ENCODE measurements at regions not wholly inside any gene's neighbourhood (a gene's known extent, or its start where the extent isn't known, plus 50 kb on each side); places are given as distances from the start of the nearest gene placed in this dataset.

- no peaks in the 10 kb centered on the region for H3K36me3 ChIP-seq
- DNase-seq (ENCODE audit: low spot score in 2 of 2) = no peak
- no peak overlapping the region for H3K4me3 ChIP-seq
- H3K27ac ChIP-seq = no peak overlapping the region
- TF ChIP-seq POLR2AphosphoS5 (IDR thresholded peaks at IDR 0.05) (no peak), POLR2A (IDR thresholded peaks at IDR 0.05) (no peak), CTCF (IDR thresholded peaks at IDR 0.05) (no peak)
- H3K27me3 ChIP-seq = no peaks in the 10 kb centered on the region
- intact Hi-C loops (cut with DNase I; ENCODE audit: low total_unique reads) = no loop called here
- no peaks in the 10 kb centered on the region for H3K4me1 ChIP-seq
- no peaks in the 10 kb centered on the region for H3K9me3 ChIP-seq
These were observed 579.9 kb upstream of the ZNF717 start for GRCh38 chr3:76365275-76365674.

- Histone ChIP-seq H3K27me3 (no peaks in the 10 kb centered on the region), H3K9me3 (no peaks in the 10 kb centered on the region), H3K4me3 (no peak overlapping the region), H3K27ac (no peak overlapping the region), H3K36me3 (no peaks in the 10 kb centered on the region), H3K4me1 (no peaks in the 10 kb centered on the region)
- TF ChIP-seq POLR2AphosphoS5 (IDR thresholded peaks at IDR 0.05) (no peak), POLR2A (IDR thresholded peaks at IDR 0.05) (no peak), CTCF (IDR thresholded peaks at IDR 0.05) (no peak)
- no peak for DNase-seq (ENCODE audit: low spot score in 2 of 2)
- intact Hi-C loops (cut with DNase I; ENCODE audit: low total_unique reads) = no loop called here
These were observed 581.9 kb upstream of the ZNF717 start for GRCh38 chr3:76367281-76367680.

GRCh38 chr3:76369170-76369569 is 583.8 kb upstream of the ZNF717 start:
- Histone ChIP-seq H3K27me3 (no peaks in the 10 kb centered on the region), H3K4me3 (no peak overlapping the region), H3K4me1 (no peaks in the 10 kb centered on the region), H3K36me3 (no peaks in the 10 kb centered on the region), H3K27ac (no peak overlapping the region), H3K9me3 (no peaks in the 10 kb centered on the region)
- intact Hi-C loops (cut with DNase I; ENCODE audit: low total_unique reads) = no loop called here
- TF ChIP-seq POLR2AphosphoS5 (IDR thresholded peaks at IDR 0.05) (no peak), POLR2A (IDR thresholded peaks at IDR 0.05) (no peak), CTCF (IDR thresholded peaks at IDR 0.05) (no peak)
- DNase-seq (ENCODE audit: low spot score in 2 of 2) = no peak

GRCh38 chr3:76370749-76371520 is 585.6 kb upstream of the ZNF717 start:
- Histone ChIP-seq H3K27ac (no peak overlapping the region), H3K27me3 (no peaks in the 10 kb centered on the region), H3K36me3 (no peaks in the 10 kb centered on the region), H3K9me3 (no peaks in the 10 kb centered on the region), H3K4me1 (no peaks in the 10 kb centered on the region), H3K4me3 (no peak overlapping the region)
- DNase-seq (ENCODE audit: low spot score in 2 of 2) = no peak
- intact Hi-C loops (cut with DNase I; ENCODE audit: low total_unique reads) = no loop called here
- TF ChIP-seq POLR2AphosphoS5 (IDR thresholded peaks at IDR 0.05) (no peak), POLR2A (IDR thresholded peaks at IDR 0.05) (no peak), CTCF (IDR thresholded peaks at IDR 0.05) (no peak)

GRCh38 chr3:76372497-76372896 is 587.1 kb upstream of the ZNF717 start:
- DNase-seq (ENCODE audit: low spot score in 2 of 2) = no peak
- no peak overlapping the region for H3K4me3 ChIP-seq
- intact Hi-C loops (cut with DNase I; ENCODE audit: low total_unique reads) = no loop called here

More at GRCh38 chr3:76372497-76372896, 587.1 kb upstream of the ZNF717 start:
- TF ChIP-seq CTCF (IDR thresholded peaks at IDR 0.05) (no peak), POLR2A (IDR thresholded peaks at IDR 0.05) (no peak), POLR2AphosphoS5 (IDR thresholded peaks at IDR 0.05) (no peak)
- Histone ChIP-seq H3K4me1 (no peaks in the 10 kb centered on the region), H3K27ac (no peak overlapping the region), H3K36me3 (no peaks in the 10 kb centered on the region), H3K27me3 (no peaks in the 10 kb centered on the region), H3K9me3 (no peaks in the 10 kb centered on the region)

All from breast epithelium (tissue), 4 donors.